ENCODE measurements at regions not wholly inside any gene's neighbourhood (a gene's known extent, or its start where the extent isn't known, plus 50 kb on each side); places are given as distances from the start of the nearest gene placed in this dataset.

GRCh38 chr9:88724331-88724730 is 189.4 kb downstream of the NXNL2 start:
- no peak for TF ChIP-seq POLR2AphosphoS5 (IDR thresholded peaks at IDR 0.05; ENCODE audit: low read depth, low read length)
- no peak for TF ChIP-seq JUND (IDR thresholded peaks at IDR 0.05)
- TF ChIP-seq, protein P1, sequence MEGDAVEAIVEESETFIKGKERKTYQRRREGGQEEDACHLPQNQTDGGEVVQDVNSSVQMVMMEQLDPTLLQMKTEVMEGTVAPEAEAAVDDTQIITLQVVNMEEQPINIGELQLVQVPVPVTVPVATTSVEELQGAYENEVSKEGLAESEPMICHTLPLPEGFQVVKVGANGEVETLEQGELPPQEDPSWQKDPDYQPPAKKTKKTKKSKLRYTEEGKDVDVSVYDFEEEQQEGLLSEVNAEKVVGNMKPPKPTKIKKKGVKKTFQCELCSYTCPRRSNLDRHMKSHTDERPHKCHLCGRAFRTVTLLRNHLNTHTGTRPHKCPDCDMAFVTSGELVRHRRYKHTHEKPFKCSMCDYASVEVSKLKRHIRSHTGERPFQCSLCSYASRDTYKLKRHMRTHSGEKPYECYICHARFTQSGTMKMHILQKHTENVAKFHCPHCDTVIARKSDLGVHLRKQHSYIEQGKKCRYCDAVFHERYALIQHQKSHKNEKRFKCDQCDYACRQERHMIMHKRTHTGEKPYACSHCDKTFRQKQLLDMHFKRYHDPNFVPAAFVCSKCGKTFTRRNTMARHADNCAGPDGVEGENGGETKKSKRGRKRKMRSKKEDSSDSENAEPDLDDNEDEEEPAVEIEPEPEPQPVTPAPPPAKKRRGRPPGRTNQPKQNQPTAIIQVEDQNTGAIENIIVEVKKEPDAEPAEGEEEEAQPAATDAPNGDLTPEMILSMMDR (IDR thresholded peaks at IDR 0.05): no peak
- TF ChIP-seq, protein P2, sequence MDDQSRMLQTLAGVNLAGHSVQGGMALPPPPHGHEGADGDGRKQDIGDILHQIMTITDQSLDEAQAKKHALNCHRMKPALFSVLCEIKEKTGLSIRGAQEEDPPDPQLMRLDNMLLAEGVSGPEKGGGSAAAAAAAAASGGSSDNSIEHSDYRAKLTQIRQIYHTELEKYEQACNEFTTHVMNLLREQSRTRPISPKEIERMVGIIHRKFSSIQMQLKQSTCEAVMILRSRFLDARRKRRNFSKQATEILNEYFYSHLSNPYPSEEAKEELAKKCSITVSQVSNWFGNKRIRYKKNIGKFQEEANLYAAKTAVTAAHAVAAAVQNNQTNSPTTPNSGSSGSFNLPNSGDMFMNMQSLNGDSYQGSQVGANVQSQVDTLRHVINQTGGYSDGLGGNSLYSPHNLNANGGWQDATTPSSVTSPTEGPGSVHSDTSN (IDR thresholded peaks at IDR 0.05): no peak
- no peak for TF ChIP-seq EP300 (IDR thresholded peaks at IDR 0.05; ENCODE audit: borderline replicate concordance in 1 of 2, low read depth in 1 of 2, low read length in 1 of 2)
- TF ChIP-seq GABPA (IDR thresholded peaks at IDR 0.05; ENCODE audit: low read depth): no peak
- no peak for TF ChIP-seq SMC3 (IDR thresholded peaks at IDR 0.05; ENCODE audit: low read depth, low read length)
